Adrenal gland (tissue), 9 donors: ENCODE measurements at regions not wholly inside any gene's neighbourhood (a gene's known extent, or its start where the extent isn't known, plus 50 kb on each side); places are given as distances from the start of the nearest gene placed in this dataset.

ENCODE experiments used
- DNase-seq, 7 donors: peaks; one replicate each; pipeline ENCODE4 v3.0.0-alpha.2; 2019 to 2020
- H3K27ac ChIP-seq, 5 donors: fragments of 200-600 bp; sonication (generic) in 4 of 5; 1 replicate in 3 of 5; 2 replicates in 2 of 5; pipeline versions ENCODE4 v1.5.1 to v1.8.0; 2016 to 2020; ENCODE audit warnings: mild to moderate bottlenecking in 1 of 5
- H3K27me3 ChIP-seq: fragments of 200-600 bp; 2 replicates; pipeline ENCODE4 v1.8.0; 2021
- H3K36me3 ChIP-seq, 2 donors: fragments of 200-600 bp; replicated peaks in 1 of 2; 1 replicate in 1 of 2; 2 replicates in 1 of 2; pipeline versions ENCODE4 v1.5.1 to v1.8.0; 2018 to 2022
- H3K4me1 ChIP-seq, 2 donors: fragments of 200-600 bp; replicated peaks in 1 of 2; 1 replicate in 1 of 2; 2 replicates in 1 of 2; pipeline versions ENCODE4 v1.5.1 to v1.8.0; 2018 to 2021
- H3K4me3 ChIP-seq, 4 donors: fragments of 200-600 bp; sonication (generic) in 3 of 4; one replicate each; pipeline ENCODE4 v1.5.1; 2016 to 2018
- H3K9me3 ChIP-seq, 3 donors: fragments of 200-600 bp; sonication (generic) in 1 of 3; replicated peaks in 1 of 3; 1 replicate in 2 of 3; 2 replicates in 1 of 3; pipeline versions ENCODE4 v1.5.1 to v1.8.0; 2016 to 2021
- POLR2A ChIP-seq, 2 donors: fragments of 450-650 bp; IDR thresholded peaks; one replicate each; pipeline ENCODE4 v1.6.1; 2017; ENCODE audit warnings: antibody characterized with exemption in 2 of 2, mild to moderate bottlenecking in 2 of 2, moderate library complexity in 1 of 2
- WGBS, 4 donors: extraction: QIAGEN DNeasy Blood & Tissue Kit in 2 of 4; methylation state at CpG; one replicate each; pipeline versions ENCODE4 v1.1.5 to v1.1.7; 2013 to 2017; 5-methylcytosine and 5-hydroxymethylcytosine counted together
- intact Hi-C, 2 donors: fragments of 100-400 bp; cut with DNase I; formaldehyde crosslinking; loops; one replicate each; pipeline versions ENCODE4 v1.14.1 to v1.15.0; 2022 to 2023
- TF ChIP-seq, protein P1 (sequence below), 6 experiments: fragments of 450-650 bp in 4 of 6; fragments of 200-600 bp in 2 of 6; sonication (generic) in 1 of 6; IDR thresholded peaks; 1 replicate in 5 of 6; 2 replicates in 1 of 6; pipeline versions ENCODE4 v1.5.1 to v1.8.0; 2016 to 2021; ENCODE audit warnings: antibody characterized with exemption in 6 of 6, mild to moderate bottlenecking in 2 of 6, moderate library complexity in 1 of 6
- donor health status: healthy with polysubstance abuse.
- donor health status: Bipolar disorder and iron deficiency.
- donor health status: DM: yes; HTN: yes; CAD: no.
- donor health status: DM: no; HTN: no; CAD: no.
- donor health status: DM: no; HTN: no; CAD: no.

DNA sequence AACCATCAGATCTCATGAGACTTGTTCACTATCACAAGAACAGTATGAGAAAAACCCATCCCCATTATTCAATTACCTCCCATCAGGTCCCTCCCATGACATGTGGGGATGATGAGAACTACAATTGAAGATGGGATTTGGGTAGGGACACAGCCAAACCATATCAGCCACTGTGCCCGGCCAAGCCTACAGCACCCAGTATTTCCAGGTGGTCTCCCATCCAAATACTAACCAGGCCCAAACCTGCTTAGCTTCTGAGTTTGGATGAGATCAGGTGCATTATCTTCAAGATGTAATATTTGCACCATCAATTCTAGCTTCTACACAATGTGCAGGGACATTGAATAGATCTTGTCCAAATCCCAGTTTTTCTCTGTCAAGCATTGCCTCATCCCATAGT lies 196.9 kb downstream of the BAMBI start:
- no peaks in the 10 kb centered on the region for H3K27me3 ChIP-seq
- intact Hi-C loops, result no loop called here
- WGBS, 4 donors, result 85 to 100% (median 92%) methylated on average over 1 of the region's 1 CpG
- no peak for TF ChIP-seq POLR2A (IDR thresholded peaks at IDR 0.05)
- TF ChIP-seq, protein P1, sequence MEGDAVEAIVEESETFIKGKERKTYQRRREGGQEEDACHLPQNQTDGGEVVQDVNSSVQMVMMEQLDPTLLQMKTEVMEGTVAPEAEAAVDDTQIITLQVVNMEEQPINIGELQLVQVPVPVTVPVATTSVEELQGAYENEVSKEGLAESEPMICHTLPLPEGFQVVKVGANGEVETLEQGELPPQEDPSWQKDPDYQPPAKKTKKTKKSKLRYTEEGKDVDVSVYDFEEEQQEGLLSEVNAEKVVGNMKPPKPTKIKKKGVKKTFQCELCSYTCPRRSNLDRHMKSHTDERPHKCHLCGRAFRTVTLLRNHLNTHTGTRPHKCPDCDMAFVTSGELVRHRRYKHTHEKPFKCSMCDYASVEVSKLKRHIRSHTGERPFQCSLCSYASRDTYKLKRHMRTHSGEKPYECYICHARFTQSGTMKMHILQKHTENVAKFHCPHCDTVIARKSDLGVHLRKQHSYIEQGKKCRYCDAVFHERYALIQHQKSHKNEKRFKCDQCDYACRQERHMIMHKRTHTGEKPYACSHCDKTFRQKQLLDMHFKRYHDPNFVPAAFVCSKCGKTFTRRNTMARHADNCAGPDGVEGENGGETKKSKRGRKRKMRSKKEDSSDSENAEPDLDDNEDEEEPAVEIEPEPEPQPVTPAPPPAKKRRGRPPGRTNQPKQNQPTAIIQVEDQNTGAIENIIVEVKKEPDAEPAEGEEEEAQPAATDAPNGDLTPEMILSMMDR (IDR thresholded peaks at IDR 0.05), result no peak
- H3K4me1 ChIP-seq, result peaks cover 4 to 6% of the 10 kb centered on the region in 2 donors
- no peaks in the 10 kb centered on the region for H3K36me3 ChIP-seq
- no peak overlapping the region for H3K4me3 ChIP-seq
- no peaks in the 10 kb centered on the region for H3K9me3 ChIP-seq
- H3K27ac ChIP-seq, result no peak overlapping the region
- no peak for DNase-seq

DNA sequence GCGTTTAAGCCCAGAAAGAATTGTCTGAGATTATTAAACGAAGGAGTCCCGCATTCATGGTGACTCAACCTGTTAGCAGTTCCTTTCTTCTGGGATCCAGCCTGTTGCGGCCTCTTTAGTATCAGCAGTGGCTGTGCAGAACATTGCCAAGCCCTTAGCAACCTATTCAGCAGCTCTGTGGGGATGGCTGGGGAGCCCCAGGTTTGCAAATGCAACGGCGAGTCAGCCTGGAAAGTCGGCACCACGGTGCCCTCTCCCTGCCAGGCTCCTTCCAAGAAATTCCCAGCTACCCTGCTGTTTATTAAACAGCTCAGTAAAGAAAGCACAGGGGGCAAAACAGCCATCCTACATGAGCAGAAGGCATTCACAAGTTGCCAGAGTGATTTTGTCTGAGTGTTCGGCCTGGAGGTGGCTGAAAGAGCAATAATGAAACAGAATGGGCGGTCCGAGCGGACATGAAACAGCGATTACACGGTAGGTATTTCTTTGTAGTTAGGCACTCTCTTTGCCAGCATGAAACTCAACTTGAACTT lies 198.3 kb downstream of the BAMBI start:
- intact Hi-C loops, result loop anchor here in 1 of 2 donors (5.0 kb wide), 1 partner anchor 208 kb away; no protein-coding TSS in a partner anchor

DNA sequence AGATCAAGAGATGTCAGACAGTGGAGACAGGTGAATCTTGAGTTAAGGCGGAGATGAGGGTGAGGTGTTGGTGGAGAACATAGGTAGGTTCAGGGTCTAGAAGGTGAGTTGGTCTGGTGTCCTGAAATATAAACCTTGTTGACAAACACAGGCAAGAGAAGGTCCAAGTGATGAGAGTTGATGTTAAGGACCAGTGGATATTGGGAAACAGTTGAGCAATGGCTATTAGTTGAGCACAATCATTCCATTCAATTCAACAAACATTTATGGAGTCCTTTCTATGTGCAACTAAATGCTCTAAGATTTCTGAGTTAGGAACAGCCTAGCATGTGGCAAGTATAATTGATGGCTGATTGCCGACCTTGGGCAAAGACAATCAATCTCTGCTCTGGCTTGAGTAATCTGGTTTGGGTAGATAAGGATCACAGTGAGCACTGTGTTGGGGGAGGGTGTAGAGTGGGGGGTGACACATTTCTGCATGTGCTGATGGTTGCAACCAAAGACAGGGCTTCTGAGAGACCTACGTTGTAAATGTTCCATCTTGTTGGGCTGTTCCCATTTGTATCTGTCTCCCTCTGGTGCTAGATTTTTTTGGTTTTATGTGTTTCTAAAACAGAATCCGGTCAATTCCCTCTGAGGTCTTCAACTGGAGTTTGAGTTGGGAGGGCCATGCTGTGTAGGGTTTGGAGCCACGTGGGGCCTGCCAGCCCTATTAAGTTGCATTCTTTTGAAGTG lies 201.1 kb downstream of the BAMBI start:
- H3K36me3 ChIP-seq, result no peaks in the 10 kb centered on the region
- WGBS, 4 donors, result 50 to 55% (median 54%) methylated on average over 5 of the region's 5 CpGs
- peak; percentile 51 to 86 (median 68) for DNase-seq
- no peak overlapping the region for H3K27ac ChIP-seq
- TF ChIP-seq, protein P1 (IDR thresholded peaks at IDR 0.05), result peak in 2 of 6 experiments; percentile 15 to 30
- no peak for TF ChIP-seq POLR2A (IDR thresholded peaks at IDR 0.05)
- peaks cover 16 to 34% of the 10 kb centered on the region in 2 donors for H3K4me1 ChIP-seq
- no peaks in the 10 kb centered on the region for H3K27me3 ChIP-seq
- intact Hi-C loops, result loop anchor here in 1 of 2 donors (5.0 kb wide), 1 partner anchor 211 kb away; no protein-coding TSS in a partner anchor
- H3K9me3 ChIP-seq, result no peaks in the 10 kb centered on the region
- no peak overlapping the region for H3K4me3 ChIP-seq

More for the DNA sequence above, 198.3 kb downstream of the BAMBI start:
- Histone ChIP-seq H3K27me3 (no peaks in the 10 kb centered on the region), H3K36me3 (no peaks in the 10 kb centered on the region), H3K9me3 (no peaks in the 10 kb centered on the region), H3K4me1 (peaks cover 10 to 20% of the 10 kb centered on the region in 2 donors), H3K4me3 (no peak overlapping the region), H3K27ac (no peak overlapping the region)
- WGBS, 4 donors, result 65 to 78% (median 77%) methylated on average over 12 to 14 of the region's 14 CpGs
- DNase-seq, result peak in 3 of 7 donors; percentile 15 to 30 (median 18)
- TF ChIP-seq POLR2A (IDR thresholded peaks at IDR 0.05), result no peak
- TF ChIP-seq, protein P1 (IDR thresholded peaks at IDR 0.05), result no peak

DNA sequence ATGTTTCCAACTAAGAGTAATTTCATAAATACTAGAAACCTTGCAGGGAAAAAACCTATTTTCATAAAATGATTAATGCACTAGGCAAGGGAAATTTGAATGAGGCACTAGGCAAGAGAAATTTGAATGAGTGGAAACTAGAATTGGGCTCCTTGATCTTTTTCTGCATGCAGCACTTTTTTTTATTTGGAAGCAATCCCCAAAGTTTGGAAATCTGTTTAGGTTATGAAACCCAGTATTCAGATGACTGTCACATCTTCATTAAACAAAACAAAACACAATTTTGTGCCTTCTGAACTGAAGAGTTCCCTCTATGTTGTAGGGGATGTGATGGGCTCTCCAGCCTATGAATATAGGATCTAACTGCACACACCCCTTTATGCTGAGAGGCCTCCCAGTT lies 201.9 kb downstream of the BAMBI start:
- Histone ChIP-seq H3K4me1 (peaks cover 16 to 34% of the 10 kb centered on the region in 2 donors), H3K36me3 (no peaks in the 10 kb centered on the region), H3K4me3 (no peak overlapping the region), H3K27ac (peak overlapping the region in 1 of 5 donors; percentile 42), H3K27me3 (no peaks in the 10 kb centered on the region), H3K9me3 (no peaks in the 10 kb centered on the region)
- TF ChIP-seq, protein P1 (IDR thresholded peaks at IDR 0.05), result no peak
- no peak for DNase-seq
- intact Hi-C loops, result loop anchor here in 1 of 2 donors (5.0 kb wide), 1 partner anchor 212 kb away; no protein-coding TSS in a partner anchor
